Fibroblast of gingiva (primary cell): ENCODE measurements at regions not wholly inside any gene's neighbourhood (a gene's known extent, or its start where the extent isn't known, plus 50 kb on each side); places are given as distances from the start of the nearest gene placed in this dataset.

Experiments
- DNase-seq: peaks from one replicate; pipeline ENCODE4 v3.0.0-alpha.2; 2011; ENCODE audit warnings: low read depth

- DNase-seq: no peak
These were observed 80.4 kb upstream of the CD93 start for GRCh38 chr20:23166563-23166962.

- DNase-seq: no peak
These were observed 79.8 kb upstream of the CD93 start for GRCh38 chr20:23165964-23166363.

- DNase-seq: no peak
These were observed 79.2 kb upstream of the CD93 start for GRCh38 chr20:23165307-23165750.

- DNase-seq: no peak
These were observed 78.1 kb upstream of the CD93 start for GRCh38 chr20:23164176-23164601.

- no peak for DNase-seq
These were observed 77.4 kb upstream of the CD93 start for GRCh38 chr20:23163562-23163961.

- DNase-seq: no peak
These were observed 76.8 kb upstream of the CD93 start for GRCh38 chr20:23162887-23163286.

GRCh38 chr20:23161968-23162696 is 76.0 kb upstream of the CD93 start:
- peak; percentile 68 for DNase-seq

- DNase-seq: no peak
These were observed 75.2 kb upstream of the CD93 start for GRCh38 chr20:23161244-23161891.

GRCh38 chr20:23160536-23161243 is 74.6 kb upstream of the CD93 start:
- DNase-seq: no peak

- DNase-seq: peak; percentile 35
These were observed 73.8 kb upstream of the CD93 start for GRCh38 chr20:23159947-23160318.

- DNase-seq: no peak
These were observed 73.3 kb upstream of the CD93 start for GRCh38 chr20:23159256-23159946.

GRCh38 chr20:23157734-23158133 is 71.6 kb upstream of the CD93 start:
- peak; percentile 75 for DNase-seq

GRCh38 chr20:23156842-23157423 is 70.8 kb upstream of the CD93 start:
- DNase-seq: peak; percentile 47

GRCh38 chr20:23156170-23156841 is 70.2 kb upstream of the CD93 start:
- DNase-seq: peak; percentile 68

- DNase-seq: no peak
These were observed 69.0 kb upstream of the CD93 start for GRCh38 chr20:23155141-23155590.

- no peak for DNase-seq
These were observed 67.7 kb upstream of the CD93 start for GRCh38 chr20:23153696-23154341.

- DNase-seq: no peak
These were observed 66.8 kb upstream of the CD93 start for GRCh38 chr20:23152902-23153301.

GRCh38 chr20:23152308-23152892 is 66.3 kb upstream of the CD93 start:
- peak; percentile 88 for DNase-seq

GRCh38 chr20:23151885-23152284 is 65.8 kb upstream of the CD93 start:
- no peak for DNase-seq

- no peak for DNase-seq
These were observed 65.0 kb upstream of the CD93 start for GRCh38 chr20:23151008-23151703.
